Uterus (tissue), 2 donors: ENCODE measurements at regions not wholly inside any gene's neighbourhood (a gene's known extent, or its start where the extent isn't known, plus 50 kb on each side); places are given as distances from the start of the nearest gene placed in this dataset.

Source experiments
- CTCF ChIP-seq, 4 experiments: fragments of 200-600 bp in 2 of 4; fragments of 450-650 bp in 2 of 4; sonication (generic) in 2 of 4; IDR thresholded peaks; one replicate each; pipeline ENCODE4 v1.5.1; 2016 to 2019; ENCODE audit warnings: antibody characterized with exemption in 4 of 4, mild to moderate bottlenecking in 2 of 4, moderate library complexity in 1 of 4
- POLR2A ChIP-seq, 2 donors: fragments of 450-650 bp; IDR thresholded peaks; one replicate each; pipeline ENCODE4 v1.6.1; 2016; ENCODE audit warnings: antibody characterized with exemption in 2 of 2, mild to moderate bottlenecking in 1 of 2, moderate library complexity in 1 of 2

GRCh38 chr15:77753939-77754338 lies 121.2 kb upstream of the LINGO1 start:
- TF ChIP-seq CTCF (IDR thresholded peaks at IDR 0.05) (no peak), POLR2A (IDR thresholded peaks at IDR 0.05) (no peak)
